ENCODE measurements at regions not wholly inside any gene's neighbourhood (a gene's known extent, or its start where the extent isn't known, plus 50 kb on each side); places are given as distances from the start of the nearest gene placed in this dataset.

GRCh38 chr4:160026721-160027120, 923.8 kb downstream of the RAPGEF2 start:
- ChIA-PET SMC1A (ENCODE audit: uncharacterized antibody, unreplicated experiment) (interaction anchor here (1.1 kb wide), 1 partner anchor 15 kb away, joined by 3 read pairs; no protein-coding TSS in a partner anchor), CTCF (no interaction called here), POLR2A (no interaction called here), RAD21 (ENCODE audit: unreplicated experiment) (no interaction called here)
- WGBS (ENCODE audit: insufficient coverage, insufficient replicate concordance, low lambda C conversion rate, missing lambda C conversion rate): 0% methylated on average over 2 of the region's 2 CpGs
- intact Hi-C loops (cut with micrococcal nuclease; ENCODE audit: unreplicated experiment) (no loop called here), in situ Hi-C loops (cut with MboI) (no loop called here)
- Histone ChIP-seq H3K4me3 (no peak overlapping the region), H3K4me1 (ENCODE audit: control insufficient read depth, insufficient read depth, low read length) (no peaks in the 10 kb centered on the region), H2AFZ (ENCODE audit: control insufficient read depth, low read depth, low read length) (no peak overlapping the region), H3K4me2 (ENCODE audit: control insufficient read depth, insufficient read depth) (no peak overlapping the region), H3K36me3 (ENCODE audit: control insufficient read depth in 2 of 2, insufficient read depth in 2 of 2, low read length in 1 of 2) (no peaks in the 10 kb centered on the region), H3K9me3 (replicated peaks; ENCODE audit: control insufficient read depth, insufficient read depth, low read length) (no peaks in the 10 kb centered on the region), H3K9ac (ENCODE audit: control insufficient read depth, insufficient read depth, low read length) (no peak overlapping the region), H3K27me3 (replicated peaks in 1 of 2; ENCODE audit: control insufficient read depth in 2 of 2, insufficient read depth in 2 of 2, low read length in 1 of 2) (no peaks in the 10 kb centered on the region), H3K27ac (ENCODE audit: control insufficient read depth, insufficient read depth) (no peak overlapping the region), H4K20me1 (ENCODE audit: control insufficient read depth, insufficient read depth) (no peaks in the 10 kb centered on the region), H3K79me2 (ENCODE audit: control insufficient read depth, insufficient read depth, low read length) (no peaks in the 10 kb centered on the region)
- no peak for DNase-seq (ENCODE audit: low read depth, low spot score)
- TF ChIP-seq STAT3 (IDR thresholded peaks at IDR 0.05; ENCODE audit: low read depth, low read length) (no peak), CHD2 (IDR thresholded peaks at IDR 0.05; ENCODE audit: borderline replicate concordance, low read depth, low read length) (no peak), YY1 (IDR thresholded peaks at IDR 0.05; ENCODE audit: low read depth, low read length) (no peak), IRF4 (IDR thresholded peaks at IDR 0.05; ENCODE audit: low read depth, low read length) (no peak), PBX3 (IDR thresholded peaks at IDR 0.05; ENCODE audit: insufficient replicate concordance, low read depth, low read length) (no peak), USF1 (IDR thresholded peaks at IDR 0.05; ENCODE audit: borderline replicate concordance, extremely low read length, insufficient read depth, low read depth, low read length) (no peak), ZNF24 (IDR thresholded peaks at IDR 0.05) (no peak), SRF (IDR thresholded peaks at IDR 0.05; ENCODE audit: low read depth in 2 of 2, low read length in 2 of 2) (no peak), SREBF1 (IDR thresholded peaks at IDR 0.05; ENCODE audit: low read length) (no peak), SPI1 (IDR thresholded peaks at IDR 0.05; ENCODE audit: borderline replicate concordance, insufficient read depth, low read depth, low read length) (no peak), KDM1A (IDR thresholded peaks at IDR 0.05; ENCODE audit: borderline replicate concordance) (no peak), RFX5 (IDR thresholded peaks at IDR 0.05; ENCODE audit: low read depth, low read length) (no peak)
- ATAC-seq: no peak
- no peak for FAIRE-seq
- BruUV-seq (replicated peaks): no TSS peak
